Fibroblast of lung (primary cell): ENCODE measurements at regions not wholly inside any gene's neighbourhood (a gene's known extent, or its start where the extent isn't known, plus 50 kb on each side); places are given as distances from the start of the nearest gene placed in this dataset.

Source experiments
- CTCF ChIP-seq, 2 donors: IDR thresholded peaks in 1 of 2; conservative IDR thresholded peaks in 1 of 2; 1 replicate in 1 of 2; 2 replicates in 1 of 2; pipeline ENCODE4 v1.5.1; 2011 to 2012; ENCODE audit warnings: low read length in 2 of 2, control low read depth in 1 of 2, inconsistent platforms in 1 of 2, low read depth in 1 of 2, mild to moderate bottlenecking in 1 of 2
- EZH2 ChIP-seq: IDR thresholded peaks from 2 replicates; pipeline ENCODE4 v1.5.1; 2012; ENCODE audit warnings: low read length, control low read depth, mild to moderate bottlenecking; ENCODE audit errors: missing control alignments

- TF ChIP-seq CTCF (conservative IDR thresholded peaks at IDR 0.05 in 1 of 2, IDR thresholded peaks at IDR 0.05 in 1 of 2; ENCODE audit: low read depth in 1 of 2, low read length in 2 of 2) (no peak), EZH2 (no peak)
These were observed 483.1 kb downstream of the BCOR start for GRCh38 chrX:39614680-39614998.
